ENCODE measurements at regions not wholly inside any gene's neighbourhood (a gene's known extent, or its start where the extent isn't known, plus 50 kb on each side); places are given as distances from the start of the nearest gene placed in this dataset.

DNA sequence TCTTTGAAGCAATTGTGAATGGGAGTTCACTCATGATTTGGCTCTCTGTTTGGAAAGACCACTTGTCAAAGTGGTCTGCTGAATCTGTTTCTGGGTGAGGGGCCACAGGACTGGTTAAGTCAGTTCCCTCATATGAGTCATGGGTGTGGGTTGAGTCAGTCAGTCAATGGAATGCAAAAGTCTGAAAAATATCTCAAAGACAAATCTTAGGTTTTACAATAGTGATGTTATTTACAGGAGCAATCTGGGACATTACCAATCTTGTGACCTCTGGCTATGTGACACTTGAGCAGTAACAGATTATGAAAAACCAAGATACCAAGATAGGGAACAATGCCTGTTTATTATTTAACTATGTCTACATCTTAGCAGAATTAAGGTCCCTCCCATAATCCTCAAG, 311.6 kb downstream of the AASDHPPT start:
- TF ChIP-seq, protein P1, sequence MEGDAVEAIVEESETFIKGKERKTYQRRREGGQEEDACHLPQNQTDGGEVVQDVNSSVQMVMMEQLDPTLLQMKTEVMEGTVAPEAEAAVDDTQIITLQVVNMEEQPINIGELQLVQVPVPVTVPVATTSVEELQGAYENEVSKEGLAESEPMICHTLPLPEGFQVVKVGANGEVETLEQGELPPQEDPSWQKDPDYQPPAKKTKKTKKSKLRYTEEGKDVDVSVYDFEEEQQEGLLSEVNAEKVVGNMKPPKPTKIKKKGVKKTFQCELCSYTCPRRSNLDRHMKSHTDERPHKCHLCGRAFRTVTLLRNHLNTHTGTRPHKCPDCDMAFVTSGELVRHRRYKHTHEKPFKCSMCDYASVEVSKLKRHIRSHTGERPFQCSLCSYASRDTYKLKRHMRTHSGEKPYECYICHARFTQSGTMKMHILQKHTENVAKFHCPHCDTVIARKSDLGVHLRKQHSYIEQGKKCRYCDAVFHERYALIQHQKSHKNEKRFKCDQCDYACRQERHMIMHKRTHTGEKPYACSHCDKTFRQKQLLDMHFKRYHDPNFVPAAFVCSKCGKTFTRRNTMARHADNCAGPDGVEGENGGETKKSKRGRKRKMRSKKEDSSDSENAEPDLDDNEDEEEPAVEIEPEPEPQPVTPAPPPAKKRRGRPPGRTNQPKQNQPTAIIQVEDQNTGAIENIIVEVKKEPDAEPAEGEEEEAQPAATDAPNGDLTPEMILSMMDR (IDR thresholded peaks at IDR 0.05; ENCODE audit: insufficient read depth, low read length, poor library complexity, severe bottlenecking), result no peak
- no peak for DNase-seq (ENCODE audit: extremely low read depth, insufficient read length)
- no peak overlapping the region for H3K4me3 ChIP-seq (replicated peaks; ENCODE audit: low read depth, low read length)
- H3K36me3 ChIP-seq (ENCODE audit: control insufficient read depth, insufficient read depth, low read length), result no peaks in the 10 kb centered on the region
- H3K27me3 ChIP-seq (replicated peaks; ENCODE audit: control insufficient read depth, insufficient read depth, low read length), result no peaks in the 10 kb centered on the region

DNA sequence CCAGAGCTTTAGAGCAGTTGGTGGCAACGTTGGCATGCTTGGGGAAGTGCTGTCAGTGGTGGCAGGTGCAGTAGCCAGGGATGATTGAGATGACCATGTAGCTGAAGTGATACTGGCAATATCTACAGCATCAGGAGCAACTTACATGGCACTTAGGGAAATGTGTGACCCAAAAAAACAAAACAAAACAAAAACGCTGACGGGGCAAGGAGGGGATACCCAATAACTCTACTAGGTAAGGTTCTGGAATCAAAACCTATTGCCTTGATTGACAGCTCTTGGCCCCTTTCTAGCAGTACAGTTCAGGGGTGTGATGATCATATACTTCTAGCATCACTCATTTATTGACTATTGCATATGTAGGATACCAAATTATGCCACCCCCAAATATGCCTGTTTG, 312.6 kb downstream of the AASDHPPT start:
- Histone ChIP-seq H3K27me3 (replicated peaks; ENCODE audit: control insufficient read depth, insufficient read depth, low read length) (no peaks in the 10 kb centered on the region), H3K4me3 (replicated peaks; ENCODE audit: low read depth, low read length) (no peak overlapping the region), H3K36me3 (ENCODE audit: control insufficient read depth, insufficient read depth, low read length) (no peaks in the 10 kb centered on the region)
- TF ChIP-seq, protein P1 (IDR thresholded peaks at IDR 0.05; ENCODE audit: insufficient read depth, low read length, poor library complexity, severe bottlenecking), result no peak
- no peak for DNase-seq (ENCODE audit: extremely low read depth, insufficient read length)

DNA sequence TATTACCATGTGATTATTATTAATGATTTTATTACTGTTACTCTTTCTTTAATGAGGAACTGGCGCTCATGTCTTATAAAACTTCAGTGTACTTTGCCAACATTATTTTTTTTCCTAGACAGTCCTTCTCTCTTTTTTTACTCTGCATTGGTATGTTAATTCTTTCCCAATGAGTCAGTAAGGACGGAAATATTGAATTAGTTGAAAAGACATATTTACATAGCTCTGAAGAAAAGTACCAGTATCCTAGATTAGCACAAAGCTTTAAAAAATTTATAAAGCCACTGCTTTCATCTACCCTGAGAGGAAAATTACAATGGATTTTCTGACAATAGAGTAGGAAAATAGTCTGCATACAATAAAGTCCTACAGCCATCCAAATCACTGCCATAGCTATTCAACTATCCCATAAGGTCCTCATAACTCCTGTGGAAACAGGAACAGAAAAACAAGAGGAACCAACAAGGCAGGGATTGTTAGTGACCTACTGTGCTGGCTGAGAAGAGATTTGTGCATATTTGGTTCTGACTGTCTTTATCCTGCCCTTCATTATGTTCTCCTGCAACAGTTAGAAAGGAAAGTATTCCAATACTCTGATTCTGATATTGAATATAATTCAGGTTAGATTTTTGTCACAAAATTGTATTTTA, 314.4 kb downstream of the AASDHPPT start:
- DNase-seq (ENCODE audit: extremely low read depth, insufficient read length), result no peak
- no peaks in the 10 kb centered on the region for H3K27me3 ChIP-seq (replicated peaks; ENCODE audit: control insufficient read depth, insufficient read depth, low read length)
- TF ChIP-seq, protein P1 (IDR thresholded peaks at IDR 0.05; ENCODE audit: insufficient read depth, low read length, poor library complexity, severe bottlenecking), result no peak
- H3K4me3 ChIP-seq (replicated peaks; ENCODE audit: low read depth, low read length), result no peak overlapping the region
- H3K36me3 ChIP-seq (ENCODE audit: control insufficient read depth, insufficient read depth, low read length), result no peaks in the 10 kb centered on the region

DNA sequence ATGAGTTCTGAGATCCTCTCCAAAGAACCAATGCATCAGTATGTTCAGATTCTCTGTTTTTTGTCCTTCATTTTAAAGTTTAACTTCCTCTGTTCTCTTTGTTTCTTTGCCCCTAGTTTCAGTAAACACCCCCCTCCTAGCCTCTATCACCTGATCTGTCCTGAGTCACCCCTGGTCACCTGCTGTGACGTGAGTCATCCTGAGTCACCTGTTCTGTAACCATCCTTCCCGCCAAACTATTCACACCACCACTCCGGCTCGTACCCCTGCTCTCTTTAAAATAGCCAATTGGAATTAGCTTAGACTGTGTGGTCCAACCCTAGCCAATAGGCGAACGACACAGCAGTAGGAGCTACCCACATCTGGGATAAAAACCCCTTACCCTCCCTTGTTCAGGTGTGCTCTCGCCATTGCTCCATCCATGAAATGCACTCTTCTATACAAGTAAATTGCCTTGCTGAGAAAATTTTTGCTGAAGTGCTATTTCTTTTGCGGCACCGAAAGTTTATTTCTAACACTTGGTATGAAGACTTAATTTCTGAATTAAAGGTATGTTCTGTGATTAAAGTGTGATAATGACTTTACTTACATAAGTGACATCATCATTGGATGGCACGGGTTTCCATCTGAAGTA, 318.4 kb downstream of the AASDHPPT start:
- TF ChIP-seq, protein P1 (IDR thresholded peaks at IDR 0.05; ENCODE audit: insufficient read depth, low read length, poor library complexity, severe bottlenecking), result no peak
- Histone ChIP-seq H3K27me3 (replicated peaks; ENCODE audit: control insufficient read depth, insufficient read depth, low read length) (no peaks in the 10 kb centered on the region), H3K36me3 (ENCODE audit: control insufficient read depth, insufficient read depth, low read length) (no peaks in the 10 kb centered on the region), H3K4me3 (replicated peaks; ENCODE audit: low read depth, low read length) (no peak overlapping the region)
- no peak for DNase-seq (ENCODE audit: extremely low read depth, insufficient read length)

DNA sequence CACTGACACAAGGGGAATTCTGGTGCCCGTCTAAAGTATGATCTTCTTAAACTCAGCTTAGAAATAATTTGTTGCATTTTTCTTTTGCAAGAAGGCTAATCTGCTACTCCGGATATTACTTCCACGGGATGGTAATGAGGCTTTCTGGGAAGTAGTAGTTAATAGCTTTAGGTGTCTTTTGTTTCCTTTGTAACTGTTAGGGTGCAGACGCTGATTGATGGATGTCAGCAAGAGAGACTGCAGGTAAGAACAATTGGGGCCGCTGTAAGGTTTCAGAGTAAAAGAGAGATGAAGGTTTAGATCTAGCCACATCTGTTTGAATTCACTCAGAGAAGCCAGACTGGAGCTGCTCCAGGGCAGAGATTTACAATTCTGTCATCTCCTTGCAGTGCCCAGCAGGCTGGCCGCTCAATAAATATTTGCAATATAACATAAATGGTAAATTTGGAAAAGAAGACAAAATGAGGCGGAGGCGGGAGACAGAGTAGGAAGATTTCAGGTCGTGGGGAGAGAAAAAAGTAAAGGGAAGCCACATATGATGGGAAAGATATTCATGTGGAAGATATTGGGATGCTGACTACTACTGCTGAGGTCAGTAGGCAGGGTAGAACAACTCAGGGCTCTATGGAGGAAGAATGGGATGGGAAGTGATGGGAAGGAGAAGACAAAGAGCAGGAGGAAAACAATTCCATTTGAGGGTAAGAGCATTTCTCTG, 320.5 kb downstream of the AASDHPPT start:
- Histone ChIP-seq H3K4me3 (replicated peaks; ENCODE audit: low read depth, low read length) (no peak overlapping the region), H3K36me3 (ENCODE audit: control insufficient read depth, insufficient read depth, low read length) (no peaks in the 10 kb centered on the region), H3K27me3 (replicated peaks; ENCODE audit: control insufficient read depth, insufficient read depth, low read length) (no peaks in the 10 kb centered on the region)
- no peak for DNase-seq (ENCODE audit: extremely low read depth, insufficient read length)
- TF ChIP-seq, protein P1 (IDR thresholded peaks at IDR 0.05; ENCODE audit: insufficient read depth, low read length, poor library complexity, severe bottlenecking), result no peak

Measured in GM06990 (cell line).